ENCODE measurements at regions not wholly inside any gene's neighbourhood (a gene's known extent, or its start where the extent isn't known, plus 50 kb on each side); places are given as distances from the start of the nearest gene placed in this dataset.

- H3K9me3 ChIP-seq = no peaks in the 10 kb centered on the region
- H3K36me3 ChIP-seq = no peaks in the 10 kb centered on the region
- H3K4me1 ChIP-seq = no peaks in the 10 kb centered on the region
- DNase-seq = peak in 2 of 4 donors; percentile 16 to 28
- peak in 1 of 2 donors; percentile 53 for TF ChIP-seq CTCF (IDR thresholded peaks at IDR 0.05)
- H3K4me3 ChIP-seq = no peak overlapping the region
- H3K27ac ChIP-seq = no peak overlapping the region
- H3K27me3 ChIP-seq = peaks cover 5% of the 10 kb centered on the region in 2 donors
- ATAC-seq = peak; percentile 78
- intact Hi-C loops (cut with DNase I) = no loop called here
These were observed 231.2 kb downstream of the ETNK1 start for GRCh38 chr12:22856178-22856577.

GRCh38 chr12:22858849-22859570 is 234.0 kb downstream of the ETNK1 start:
- Histone ChIP-seq H3K4me1 (no peaks in the 10 kb centered on the region), H3K4me3 (no peak overlapping the region), H3K27me3 (peaks cover 5 to 12% of the 10 kb centered on the region in 2 donors), H3K27ac (no peak overlapping the region), H3K36me3 (no peaks in the 10 kb centered on the region), H3K9me3 (no peaks in the 10 kb centered on the region)
- TF ChIP-seq CTCF (IDR thresholded peaks at IDR 0.05) = no peak
- intact Hi-C loops (cut with DNase I) = no loop called here
- DNase-seq = no peak
- ATAC-seq = peak; percentile 30

GRCh38 chr12:22860926-22861325 is 236.0 kb downstream of the ETNK1 start:
- H3K27me3 ChIP-seq = peaks cover 5 to 12% of the 10 kb centered on the region in 2 donors
- no peak for DNase-seq
- intact Hi-C loops (cut with DNase I) = no loop called here

GRCh38 chr12:22865822-22866221 is 240.9 kb downstream of the ETNK1 start:
- intact Hi-C loops (cut with DNase I) = no loop called here
- Histone ChIP-seq H3K27ac (no peak overlapping the region), H3K36me3 (no peaks in the 10 kb centered on the region), H3K27me3 (peaks cover 0 to 10% of the 10 kb centered on the region in 2 donors), H3K4me3 (no peak overlapping the region), H3K9me3 (no peaks in the 10 kb centered on the region), H3K4me1 (no peaks in the 10 kb centered on the region)
- ATAC-seq (no peak), DNase-seq (no peak)
- TF ChIP-seq CTCF (IDR thresholded peaks at IDR 0.05) = no peak

More at GRCh38 chr12:22860926-22861325, 236.0 kb downstream of the ETNK1 start:
- ATAC-seq = no peak
- Histone ChIP-seq H3K36me3 (no peaks in the 10 kb centered on the region), H3K9me3 (no peaks in the 10 kb centered on the region), H3K4me3 (no peak overlapping the region), H3K27ac (no peak overlapping the region), H3K4me1 (no peaks in the 10 kb centered on the region)
- no peak for TF ChIP-seq CTCF (IDR thresholded peaks at IDR 0.05)

GRCh38 chr12:22866406-22866805 is 241.4 kb downstream of the ETNK1 start:
- DNase-seq = no peak
- Histone ChIP-seq H3K27me3 (peaks cover 0 to 5% of the 10 kb centered on the region in 2 donors), H3K36me3 (no peaks in the 10 kb centered on the region), H3K27ac (no peak overlapping the region), H3K4me3 (no peak overlapping the region), H3K9me3 (no peaks in the 10 kb centered on the region), H3K4me1 (no peaks in the 10 kb centered on the region)
- TF ChIP-seq CTCF (IDR thresholded peaks at IDR 0.05) = no peak
- ATAC-seq = no peak
- intact Hi-C loops (cut with DNase I) = no loop called here

Data from left lung (tissue), 4 donors.